ENCODE measurements at regions not wholly inside any gene's neighbourhood (a gene's known extent, or its start where the extent isn't known, plus 50 kb on each side); places are given as distances from the start of the nearest gene placed in this dataset.
"Not testable (repeated sequence)": the region's sequence is repeated elsewhere in the genome, so short reads cannot be mapped to it uniquely, and the experiment has no call there.

- DNase-seq = no peak
These were observed 1023.6 kb upstream of the CITED2 start for GRCh38 chr6:140398076-140398475.

DNA sequence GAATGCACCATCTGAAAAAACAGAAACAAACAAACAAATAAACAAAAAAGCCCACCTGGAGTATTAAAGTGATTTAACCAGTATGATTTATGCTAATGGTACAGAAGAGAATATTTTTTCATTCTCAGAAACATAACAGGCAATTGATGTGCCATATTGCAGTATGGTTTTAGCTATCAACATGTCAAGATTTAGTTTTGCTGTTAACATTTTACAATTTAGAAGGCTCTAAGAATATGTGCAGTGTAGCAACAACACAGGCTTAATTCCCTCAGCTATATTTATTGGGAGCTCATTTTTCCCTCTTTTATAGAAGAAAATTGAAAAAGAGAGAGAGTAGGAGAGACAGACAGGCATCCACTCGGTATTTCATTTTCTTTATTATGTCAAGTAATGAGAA, 1022.7 kb upstream of the CITED2 start:
- DNase-seq = no peak

GRCh38 chr6:140393665-140394540, 1019.5 kb upstream of the CITED2 start:
- no peak for DNase-seq

- DNase-seq = no peak
These were observed 1014.4 kb upstream of the CITED2 start for GRCh38 chr6:140388815-140389214.

DNA sequence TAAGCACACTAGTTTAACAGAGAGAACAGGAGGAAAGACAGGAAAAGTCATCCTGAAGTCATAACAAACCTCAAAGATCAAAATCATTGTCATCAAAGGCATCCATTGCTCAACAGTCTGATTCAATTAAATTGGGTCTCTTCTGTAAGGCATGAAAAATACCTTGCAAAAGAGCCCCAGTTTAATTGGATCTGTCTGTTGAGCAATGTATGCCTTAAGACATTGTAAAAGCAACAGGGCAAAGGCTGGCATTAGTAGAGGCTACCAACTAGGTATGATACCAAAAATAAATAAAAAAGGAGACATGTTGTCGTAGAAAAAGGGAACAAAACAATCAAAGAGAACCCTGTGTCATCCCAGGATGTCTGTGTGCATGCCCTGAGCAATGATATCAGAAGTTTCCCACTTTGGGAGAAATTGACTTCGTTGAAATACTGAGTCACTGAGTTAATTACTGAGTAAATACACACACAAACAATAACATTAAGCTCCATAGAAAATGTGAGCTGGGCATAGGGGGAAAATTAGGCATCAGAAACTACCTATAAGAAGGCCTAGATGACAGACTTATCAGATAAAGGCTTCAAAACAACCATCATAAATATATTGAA, 1013.8 kb upstream of the CITED2 start:
- no peak for DNase-seq

DNA sequence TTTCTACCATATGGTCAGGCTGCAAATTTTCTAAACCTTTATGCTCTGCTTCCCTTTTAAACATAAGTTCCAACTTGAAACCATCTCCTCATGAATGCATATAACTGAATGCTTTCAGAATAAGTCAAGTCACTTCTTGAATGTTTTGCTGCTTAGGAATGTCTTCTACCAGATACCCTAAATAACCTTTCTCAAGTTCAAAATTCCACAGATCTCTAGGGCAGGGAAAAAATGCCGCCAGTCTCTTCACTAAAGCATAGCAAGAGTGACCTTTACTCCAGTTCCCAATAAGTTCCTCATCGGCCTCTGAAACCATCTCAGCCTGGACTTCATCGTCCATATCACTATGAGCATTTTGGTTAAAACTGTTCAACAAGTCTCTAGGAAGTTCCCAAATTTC, 1011.2 kb upstream of the CITED2 start:
- no peak for DNase-seq

- no peak for DNase-seq
These were observed 1007.9 kb upstream of the CITED2 start for GRCh38 chr6:140382355-140382754.

GRCh38 chr6:140380427-140381218, 1006.2 kb upstream of the CITED2 start:
- no peak for DNase-seq

DNA sequence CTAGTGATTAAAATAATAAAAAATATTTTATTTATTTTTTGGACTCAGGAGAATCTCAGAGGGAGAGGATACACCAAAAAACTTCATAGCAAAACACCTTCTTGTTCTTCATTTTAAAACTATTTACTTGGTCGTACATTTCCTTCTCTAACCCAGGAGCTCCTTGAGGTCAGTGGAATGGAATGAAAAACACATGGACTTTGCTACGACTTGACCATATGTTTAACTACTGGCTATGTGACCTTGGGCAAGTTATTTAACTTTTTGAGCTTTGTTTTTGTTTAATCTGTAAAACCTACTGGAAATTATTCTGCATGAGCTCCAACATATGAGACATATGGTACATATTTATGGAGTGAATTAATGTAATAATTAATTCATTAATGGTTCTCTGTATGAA, 1005.5 kb upstream of the CITED2 start:
- DNase-seq = no peak

- DNase-seq = no peak
These were observed 1001.8 kb upstream of the CITED2 start for GRCh38 chr6:140376209-140376608.

DNA sequence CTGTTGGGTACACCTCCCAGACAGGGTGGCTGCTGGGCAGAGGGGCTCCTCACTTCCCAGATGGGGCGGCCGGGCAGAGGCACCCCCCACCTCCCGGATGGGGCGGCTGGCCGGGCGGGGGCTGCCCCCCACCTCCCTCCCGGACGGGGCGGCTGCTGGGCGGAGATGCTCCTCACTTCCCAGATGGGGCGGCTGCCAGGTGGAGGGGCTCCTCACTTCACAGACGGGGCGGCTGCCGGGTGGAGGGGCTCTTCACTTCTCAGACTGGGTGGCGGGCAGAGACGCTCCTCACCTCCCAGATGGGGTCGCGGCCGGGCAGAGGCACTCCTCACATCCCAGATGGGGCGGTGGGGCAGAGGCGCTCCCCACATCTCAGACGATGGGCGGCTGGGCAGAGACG, 999.3 kb upstream of the CITED2 start:
- not testable (repeated sequence) for DNase-seq

- no peak for DNase-seq
These were observed 997.6 kb upstream of the CITED2 start for GRCh38 chr6:140372064-140372463.

GRCh38 chr6:140370976-140371870, 996.8 kb upstream of the CITED2 start:
- no peak for DNase-seq

GRCh38 chr6:140370441-140370840, 996.0 kb upstream of the CITED2 start:
- DNase-seq = no peak

DNA sequence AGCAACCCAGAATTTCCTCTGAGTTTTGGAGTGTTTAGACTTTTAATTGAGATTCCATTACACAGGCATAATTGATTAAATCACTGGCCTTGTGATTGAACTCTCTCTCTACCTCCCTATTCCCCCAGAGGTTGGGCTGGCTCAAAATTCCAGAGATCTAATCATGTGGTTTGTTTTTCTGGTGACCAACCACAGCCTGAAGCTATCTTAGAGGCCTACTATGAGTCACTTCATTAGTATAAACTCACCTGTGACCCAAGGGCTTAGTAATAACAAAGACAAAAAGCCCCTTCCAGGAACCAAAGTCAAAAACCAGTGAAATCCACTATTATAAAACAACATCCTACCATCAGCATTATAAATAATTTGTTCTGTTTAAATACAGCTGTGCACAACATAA, 992.5 kb upstream of the CITED2 start:
- peak; percentile 75 for DNase-seq

DNA sequence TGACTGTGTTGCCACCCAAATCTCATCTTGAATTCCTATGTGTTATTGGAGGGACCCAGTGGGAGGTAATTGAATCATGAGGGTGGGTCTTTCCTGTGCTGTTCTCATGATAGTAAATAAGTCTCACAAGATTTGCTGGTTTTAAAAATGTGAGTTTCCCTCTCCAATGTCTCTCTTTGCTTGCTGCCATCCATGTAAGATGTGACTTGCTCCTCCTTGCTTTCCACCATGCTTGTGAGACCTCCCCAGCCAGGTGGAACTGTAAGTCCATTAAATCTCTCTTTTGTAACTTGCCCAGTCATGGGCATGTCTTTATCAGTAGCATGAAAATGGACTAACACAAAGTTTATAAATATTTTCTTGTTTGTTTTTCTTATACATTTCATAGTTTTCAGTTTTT, 990.5 kb upstream of the CITED2 start:
- no peak for DNase-seq

GRCh38 chr6:140360651-140361050, 986.2 kb upstream of the CITED2 start:
- no peak for DNase-seq

GRCh38 chr6:140355476-140355875, 981.0 kb upstream of the CITED2 start:
- no peak for DNase-seq

- DNase-seq = no peak
These were observed 979.8 kb upstream of the CITED2 start for GRCh38 chr6:140354296-140354695.

DNA sequence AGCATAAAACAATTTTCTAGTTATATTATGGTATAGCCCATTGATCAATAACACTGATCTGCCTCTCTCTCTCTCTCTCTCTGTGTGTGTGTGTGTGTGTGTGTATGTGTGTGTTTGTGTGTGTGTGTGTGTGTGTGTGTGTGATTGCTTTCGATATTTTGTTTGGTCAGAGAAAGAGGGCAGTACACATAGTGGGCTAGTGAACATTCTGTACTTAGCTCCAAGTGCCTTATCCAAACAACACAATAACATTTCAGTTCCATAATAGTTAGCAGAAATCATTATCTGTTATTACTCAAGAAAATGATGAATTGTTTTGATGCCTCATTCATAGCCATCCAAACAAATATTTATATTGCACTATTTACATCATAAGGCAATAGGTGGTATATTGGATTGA, 979.1 kb upstream of the CITED2 start:
- DNase-seq = no peak

DNA sequence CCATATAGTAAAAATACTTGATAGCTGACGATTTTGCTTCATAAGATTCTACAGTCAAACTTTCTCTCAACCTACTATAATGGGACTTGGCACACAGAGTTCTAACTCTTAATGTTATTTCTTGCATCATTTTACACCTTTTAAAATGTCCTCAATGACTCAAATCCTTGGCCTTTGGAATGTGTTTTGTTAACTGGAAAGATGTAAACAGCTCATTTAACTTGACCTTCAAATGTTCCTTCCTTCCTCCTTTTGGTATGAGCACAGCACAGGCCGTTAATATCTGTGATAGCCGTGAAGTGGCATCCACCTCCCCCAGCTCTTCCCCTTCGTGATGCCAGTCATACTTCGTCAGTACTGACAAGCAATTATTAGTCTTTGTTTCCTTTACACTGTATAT, 972.0 kb upstream of the CITED2 start:
- DNase-seq = no peak

DNA sequence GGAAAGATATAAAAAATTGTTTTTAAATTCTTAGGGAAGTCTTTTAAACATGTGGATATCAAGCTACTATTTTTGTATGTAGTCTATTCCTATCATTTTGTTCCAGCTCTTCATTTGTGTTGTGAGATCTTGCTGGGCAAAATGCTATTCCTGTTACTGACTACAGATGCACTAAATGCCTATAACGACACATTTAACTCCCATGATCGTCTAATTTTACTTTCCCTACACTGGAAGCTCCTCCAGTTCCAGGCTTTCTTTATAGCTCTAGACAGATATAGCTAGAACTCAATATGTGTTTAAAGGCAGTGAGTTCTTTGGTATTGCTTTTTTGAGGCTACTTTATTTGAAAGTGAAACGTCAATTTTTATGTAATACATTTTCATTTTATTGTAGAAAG, 971.5 kb upstream of the CITED2 start:
- no peak for DNase-seq
